ENCODE measurements at regions not wholly inside any gene's neighbourhood (a gene's known extent, or its start where the extent isn't known, plus 50 kb on each side); places are given as distances from the start of the nearest gene placed in this dataset.

- H3K4me3 ChIP-seq (ENCODE audit: control insufficient read depth, low read depth, low read length): no peak overlapping the region
- DNase-seq (ENCODE audit: low read depth): no peak
- no peak for TF ChIP-seq CTCF (IDR thresholded peaks at IDR 0.05; ENCODE audit: control insufficient read depth, insufficient read depth, low read depth, low read length, missing control alignments)
These were observed 692.6 kb downstream of the FAM133A start for GRCh38 chrX:94366616-94367015.

- H3K4me3 ChIP-seq (ENCODE audit: control insufficient read depth, low read depth, low read length): no peak overlapping the region
- TF ChIP-seq CTCF (IDR thresholded peaks at IDR 0.05; ENCODE audit: control insufficient read depth, insufficient read depth, low read depth, low read length, missing control alignments): no peak
- no peak for DNase-seq (ENCODE audit: low read depth)
These were observed 715.0 kb downstream of the FAM133A start for GRCh38 chrX:94389044-94389443.

- H3K4me3 ChIP-seq (ENCODE audit: control insufficient read depth, low read depth, low read length): no peak overlapping the region
- no peak for DNase-seq (ENCODE audit: low read depth)
- no peak for TF ChIP-seq CTCF (IDR thresholded peaks at IDR 0.05; ENCODE audit: control insufficient read depth, insufficient read depth, low read depth, low read length, missing control alignments)
These were observed 726.5 kb downstream of the FAM133A start for GRCh38 chrX:94400488-94400887.

GRCh38 chrX:94401426-94401825 lies 727.4 kb downstream of the FAM133A start:
- no peak for DNase-seq (ENCODE audit: low read depth)
- TF ChIP-seq CTCF (IDR thresholded peaks at IDR 0.05; ENCODE audit: control insufficient read depth, insufficient read depth, low read depth, low read length, missing control alignments): no peak
- no peak overlapping the region for H3K4me3 ChIP-seq (ENCODE audit: control insufficient read depth, low read depth, low read length)

GRCh38 chrX:94414746-94415145 lies 740.7 kb downstream of the FAM133A start:
- H3K4me3 ChIP-seq (ENCODE audit: control insufficient read depth, low read depth, low read length): no peak overlapping the region
- DNase-seq (ENCODE audit: low read depth): no peak
- no peak for TF ChIP-seq CTCF (IDR thresholded peaks at IDR 0.05; ENCODE audit: control insufficient read depth, insufficient read depth, low read depth, low read length, missing control alignments)

- no peak for DNase-seq (ENCODE audit: low read depth)
- H3K4me3 ChIP-seq (ENCODE audit: control insufficient read depth, low read depth, low read length): no peak overlapping the region
- TF ChIP-seq CTCF (IDR thresholded peaks at IDR 0.05; ENCODE audit: control insufficient read depth, insufficient read depth, low read depth, low read length, missing control alignments): no peak
These were observed 744.1 kb downstream of the FAM133A start for GRCh38 chrX:94418065-94418464.

- TF ChIP-seq CTCF (IDR thresholded peaks at IDR 0.05; ENCODE audit: control insufficient read depth, insufficient read depth, low read depth, low read length, missing control alignments): no peak
- DNase-seq (ENCODE audit: low read depth): no peak
- H3K4me3 ChIP-seq (ENCODE audit: control insufficient read depth, low read depth, low read length): no peak overlapping the region
These were observed 750.5 kb downstream of the FAM133A start for GRCh38 chrX:94424456-94424855.
